Prostate gland (tissue), 2 donors: ENCODE measurements at regions not wholly inside any gene's neighbourhood (a gene's known extent, or its start where the extent isn't known, plus 50 kb on each side); places are given as distances from the start of the nearest gene placed in this dataset.

ENCODE experiments used
- DNase-seq: peaks from one replicate; pipeline ENCODE4 v3.0.0-alpha.2; 2019; ENCODE audit warnings: low spot score
- H3K27ac ChIP-seq, 2 donors: fragments of 200-600 bp; sonication (generic); 2 replicates each; pipeline ENCODE4 v1.5.1; 2017 to 2019
- H3K27me3 ChIP-seq: fragments of 200-600 bp; sonication (generic); replicated peaks from 2 replicates; pipeline ENCODE4 v1.5.1; 2019; ENCODE audit not compliant: insufficient read depth
- H3K36me3 ChIP-seq, 2 donors: fragments of 200-600 bp; sonication (generic); 1 replicate in 1 of 2; 2 replicates in 1 of 2; pipeline versions ENCODE4 v1.5.1 to v1.8.1; 2017 to 2019
- H3K4me1 ChIP-seq: fragments of 200-600 bp; sonication (generic); replicated peaks from 2 replicates; pipeline ENCODE4 v1.5.1; 2019
- H3K4me3 ChIP-seq, 2 donors: fragments of 200-600 bp; sonication (generic); 2 replicates each; pipeline ENCODE4 v1.5.1; 2017 to 2019
- H3K9me3 ChIP-seq: fragments of 200-600 bp; sonication (generic); 2 replicates; pipeline ENCODE4 v1.5.1; 2017
- POLR2A ChIP-seq: fragments of 450-650 bp; IDR thresholded peaks from one replicate; pipeline ENCODE4 v1.6.1; 2016; ENCODE audit warnings: antibody characterized with exemption, mild to moderate bottlenecking
- POLR2AphosphoS5 ChIP-seq: sonication (generic); formaldehyde crosslinking; IDR thresholded peaks from one replicate; pipeline ENCODE4 v1.6.1; 2017; ENCODE audit warnings: antibody characterized with exemption
- WGBS: methylation state at CpG from one replicate; pipeline ENCODE4 v1.1.5; 2018; 5-methylcytosine and 5-hydroxymethylcytosine counted together
- intact Hi-C: fragments of 100-400 bp; cut with DNase I; formaldehyde crosslinking; loops from one replicate; pipeline ENCODE4 v1.14.2; 2022
- TF ChIP-seq, protein P1 (sequence below), 4 experiments: fragments of 200-600 bp in 2 of 4; fragments of 450-650 bp in 2 of 4; sonication (generic) in 2 of 4; IDR thresholded peaks; 1 replicate in 3 of 4; 2 replicates in 1 of 4; pipeline ENCODE4 v1.5.1; 2016 to 2019; ENCODE audit warnings: antibody characterized with exemption in 4 of 4, mild to moderate bottlenecking in 2 of 4, moderate library complexity in 2 of 4

DNA sequence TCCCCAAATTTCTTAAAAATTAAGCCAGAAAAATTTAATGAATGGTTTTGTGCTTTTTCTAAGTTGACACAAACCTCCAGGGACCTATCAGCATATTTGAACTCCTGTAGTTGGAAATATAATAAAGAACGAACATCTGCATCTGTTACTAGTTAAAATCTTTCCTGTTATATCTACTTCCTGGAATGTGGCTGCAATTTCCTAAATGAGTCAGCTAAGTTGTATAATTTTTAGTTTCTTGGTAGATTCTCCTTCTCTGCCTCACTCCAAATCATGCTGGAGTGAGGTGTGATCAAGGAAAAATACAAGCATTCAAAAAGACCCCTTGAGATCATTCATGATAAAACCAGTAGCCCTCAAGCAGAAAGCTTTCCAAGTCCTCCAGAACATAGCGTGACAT is 106.2 kb upstream of the MCTP2 start:
- Histone ChIP-seq H3K27ac (no peak overlapping the region), H3K36me3 (no peaks in the 10 kb centered on the region), H3K27me3 (no peaks in the 10 kb centered on the region), H3K4me1 (no peaks in the 10 kb centered on the region), H3K9me3 (no peaks in the 10 kb centered on the region), H3K4me3 (no peak overlapping the region)
- TF ChIP-seq, protein P1, sequence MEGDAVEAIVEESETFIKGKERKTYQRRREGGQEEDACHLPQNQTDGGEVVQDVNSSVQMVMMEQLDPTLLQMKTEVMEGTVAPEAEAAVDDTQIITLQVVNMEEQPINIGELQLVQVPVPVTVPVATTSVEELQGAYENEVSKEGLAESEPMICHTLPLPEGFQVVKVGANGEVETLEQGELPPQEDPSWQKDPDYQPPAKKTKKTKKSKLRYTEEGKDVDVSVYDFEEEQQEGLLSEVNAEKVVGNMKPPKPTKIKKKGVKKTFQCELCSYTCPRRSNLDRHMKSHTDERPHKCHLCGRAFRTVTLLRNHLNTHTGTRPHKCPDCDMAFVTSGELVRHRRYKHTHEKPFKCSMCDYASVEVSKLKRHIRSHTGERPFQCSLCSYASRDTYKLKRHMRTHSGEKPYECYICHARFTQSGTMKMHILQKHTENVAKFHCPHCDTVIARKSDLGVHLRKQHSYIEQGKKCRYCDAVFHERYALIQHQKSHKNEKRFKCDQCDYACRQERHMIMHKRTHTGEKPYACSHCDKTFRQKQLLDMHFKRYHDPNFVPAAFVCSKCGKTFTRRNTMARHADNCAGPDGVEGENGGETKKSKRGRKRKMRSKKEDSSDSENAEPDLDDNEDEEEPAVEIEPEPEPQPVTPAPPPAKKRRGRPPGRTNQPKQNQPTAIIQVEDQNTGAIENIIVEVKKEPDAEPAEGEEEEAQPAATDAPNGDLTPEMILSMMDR (IDR thresholded peaks at IDR 0.05), result no peak
- TF ChIP-seq POLR2AphosphoS5 (no peak), POLR2A (no peak)
- 68% methylated on average over 2 of the region's 2 CpGs for WGBS
- DNase-seq, result no peak
- intact Hi-C loops, result loop anchor here (10.0 kb wide), 1 partner anchor 1330 kb away; no protein-coding TSS in a partner anchor

DNA sequence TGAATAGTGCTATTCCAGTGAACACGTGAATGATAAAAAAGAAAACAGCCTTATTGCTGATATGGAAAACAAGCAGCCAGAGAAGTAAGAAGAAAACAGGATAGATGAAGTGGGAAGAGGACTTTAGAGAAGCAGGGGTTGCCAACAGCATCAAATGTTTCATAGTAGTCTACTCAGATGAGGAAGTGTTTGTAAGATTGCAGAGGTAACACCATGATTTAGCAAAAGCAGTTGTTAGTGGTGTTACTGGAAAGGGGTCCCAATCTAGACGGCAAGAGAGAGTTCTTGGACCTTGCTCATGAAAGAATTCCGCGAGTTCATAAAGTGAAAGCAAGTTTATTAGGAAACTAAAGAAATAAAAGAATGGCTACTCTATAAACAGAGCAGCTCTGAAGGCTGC is 108.8 kb upstream of the MCTP2 start:
- no peak overlapping the region for H3K27ac ChIP-seq
- H3K36me3 ChIP-seq, result no peaks in the 10 kb centered on the region
- H3K9me3 ChIP-seq, result no peaks in the 10 kb centered on the region
- H3K27me3 ChIP-seq, result no peaks in the 10 kb centered on the region
- WGBS, result 59% methylated on average over 4 of the region's 4 CpGs
- H3K4me3 ChIP-seq, result no peak overlapping the region
- DNase-seq, result no peak
- intact Hi-C loops, result loop anchor here (5.0 to 10.0 kb wide), 3 partner anchors 125 to 1328 kb away; partner anchors contain the start of gene RGMA
- H3K4me1 ChIP-seq, result no peaks in the 10 kb centered on the region
- no peak for TF ChIP-seq POLR2A
- no peak for TF ChIP-seq POLR2AphosphoS5
- TF ChIP-seq, protein P1 (IDR thresholded peaks at IDR 0.05), result no peak

DNA sequence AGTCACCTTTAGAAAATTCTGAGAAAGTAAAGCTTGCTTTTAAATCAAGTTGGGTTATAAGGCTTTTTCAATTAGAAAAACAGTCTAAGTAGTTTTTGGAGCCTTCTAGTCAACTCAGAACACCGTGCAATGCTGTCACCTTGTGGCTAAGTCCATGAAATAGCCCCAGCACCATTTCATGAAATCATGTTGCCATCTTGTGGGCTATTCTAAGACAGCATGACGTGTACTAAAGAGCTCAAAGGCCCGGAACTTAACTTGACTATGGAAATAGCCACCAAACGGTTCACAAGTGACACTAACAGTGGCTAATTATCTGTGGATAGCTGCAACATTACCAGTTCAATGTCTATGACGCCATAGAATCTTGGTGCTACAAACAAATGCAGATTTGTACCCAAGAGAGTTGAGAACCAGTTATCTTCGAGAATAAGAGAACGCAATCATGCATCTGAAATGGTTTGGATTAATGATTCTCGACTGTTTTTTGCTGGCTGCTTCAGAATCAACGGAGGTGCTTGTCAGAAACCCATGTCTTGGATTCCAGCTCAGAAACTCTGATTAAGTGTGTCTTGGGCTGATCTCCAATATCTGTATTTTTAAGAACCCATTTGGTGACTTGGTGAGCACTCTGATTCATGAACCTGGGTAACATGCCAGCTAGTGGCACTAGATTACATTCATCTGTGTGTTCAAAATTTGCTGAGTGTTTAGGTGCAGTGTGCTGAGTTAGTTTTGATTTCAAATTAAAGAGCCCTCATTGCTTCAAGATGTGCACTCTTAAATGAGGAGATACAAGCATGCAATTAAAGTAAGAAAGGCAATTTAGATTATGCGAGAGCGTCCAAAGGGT is 111.2 kb upstream of the MCTP2 start:
- no peaks in the 10 kb centered on the region for H3K27me3 ChIP-seq
- no peaks in the 10 kb centered on the region for H3K9me3 ChIP-seq
- no peak overlapping the region for H3K4me3 ChIP-seq
- TF ChIP-seq, protein P1 (IDR thresholded peaks at IDR 0.05), result peak; percentile 88 to 99 (median 96)
- TF ChIP-seq POLR2AphosphoS5 (peak; percentile 66), POLR2A (no peak)
- 35% methylated on average over 11 of the region's 11 CpGs for WGBS
- intact Hi-C loops, result loop anchor here (2.0 to 10.0 kb wide), 5 partner anchors 123 to 1325 kb away; partner anchors contain the start of gene RGMA
- DNase-seq, result peak; percentile 78
- H3K36me3 ChIP-seq, result no peaks in the 10 kb centered on the region
- no peaks in the 10 kb centered on the region for H3K4me1 ChIP-seq
- peak overlapping the region; percentile 57 to 62 for H3K27ac ChIP-seq

DNA sequence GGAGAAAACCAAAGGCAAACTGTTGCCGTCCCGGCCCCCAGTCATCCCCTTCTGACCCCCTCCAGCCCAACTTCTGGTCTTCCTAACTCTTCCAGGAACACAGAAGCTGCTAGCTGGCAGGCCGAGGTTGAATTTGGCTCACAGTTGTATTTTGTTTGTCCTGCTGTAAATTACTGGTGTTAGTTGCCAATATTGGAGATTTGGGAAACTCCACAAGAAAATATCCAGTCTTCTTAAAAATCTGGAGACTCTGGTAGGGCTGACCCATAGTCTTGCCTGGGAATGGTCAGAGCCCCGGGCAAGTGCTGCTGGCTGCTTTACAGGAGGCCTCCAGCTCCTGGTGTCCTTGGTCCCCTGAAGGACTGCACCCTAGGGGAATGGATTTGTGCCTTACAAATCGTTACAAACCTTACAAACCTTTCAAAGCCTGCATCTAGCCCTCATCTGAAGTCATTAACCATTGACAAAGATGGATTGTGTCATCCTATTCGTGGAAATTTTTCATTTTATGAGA is 112.0 kb upstream of the MCTP2 start:
- H3K27me3 ChIP-seq, result no peaks in the 10 kb centered on the region
- DNase-seq, result peak; percentile 16
- intact Hi-C loops, result loop anchor here (2.0 kb wide), 1 partner anchor 1089 kb away; no protein-coding TSS in a partner anchor
- H3K36me3 ChIP-seq, result no peaks in the 10 kb centered on the region
- H3K27ac ChIP-seq, result peak overlapping the region; percentile 57 to 62
- no peaks in the 10 kb centered on the region for H3K4me1 ChIP-seq
- TF ChIP-seq POLR2AphosphoS5, result no peak
- TF ChIP-seq POLR2A, result no peak
- TF ChIP-seq, protein P1 (IDR thresholded peaks at IDR 0.05), result no peak
- H3K4me3 ChIP-seq, result no peak overlapping the region
- 15% methylated on average over 6 of the region's 6 CpGs for WGBS
- no peaks in the 10 kb centered on the region for H3K9me3 ChIP-seq
